ENCODE measurements at regions not wholly inside any gene's neighbourhood (a gene's known extent, or its start where the extent isn't known, plus 50 kb on each side); places are given as distances from the start of the nearest gene placed in this dataset.

DNA sequence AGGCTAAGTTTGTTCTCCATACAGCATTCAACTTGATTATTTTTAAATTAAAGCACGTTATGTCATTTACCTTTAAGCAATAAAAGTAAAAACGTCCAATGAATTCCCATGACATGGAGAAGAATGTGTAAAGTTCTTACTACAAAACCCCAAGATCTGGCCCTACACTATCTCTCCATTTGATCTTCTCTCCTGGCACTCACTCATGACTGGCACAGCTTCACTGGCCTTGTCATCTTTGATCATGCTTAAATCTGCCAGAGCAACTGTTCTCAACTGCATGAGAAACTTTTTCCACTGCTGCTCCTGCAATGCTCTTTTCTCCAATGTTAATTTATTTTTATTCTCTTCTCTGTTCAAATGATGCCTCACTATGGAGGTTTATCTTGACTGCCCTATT, 1109.0 kb upstream of the IGFBP7 start:
- TF ChIP-seq EZH2 (IDR thresholded peaks at IDR 0.05; ENCODE audit: borderline replicate concordance, low read length) = no peak
- TF ChIP-seq, protein P1, sequence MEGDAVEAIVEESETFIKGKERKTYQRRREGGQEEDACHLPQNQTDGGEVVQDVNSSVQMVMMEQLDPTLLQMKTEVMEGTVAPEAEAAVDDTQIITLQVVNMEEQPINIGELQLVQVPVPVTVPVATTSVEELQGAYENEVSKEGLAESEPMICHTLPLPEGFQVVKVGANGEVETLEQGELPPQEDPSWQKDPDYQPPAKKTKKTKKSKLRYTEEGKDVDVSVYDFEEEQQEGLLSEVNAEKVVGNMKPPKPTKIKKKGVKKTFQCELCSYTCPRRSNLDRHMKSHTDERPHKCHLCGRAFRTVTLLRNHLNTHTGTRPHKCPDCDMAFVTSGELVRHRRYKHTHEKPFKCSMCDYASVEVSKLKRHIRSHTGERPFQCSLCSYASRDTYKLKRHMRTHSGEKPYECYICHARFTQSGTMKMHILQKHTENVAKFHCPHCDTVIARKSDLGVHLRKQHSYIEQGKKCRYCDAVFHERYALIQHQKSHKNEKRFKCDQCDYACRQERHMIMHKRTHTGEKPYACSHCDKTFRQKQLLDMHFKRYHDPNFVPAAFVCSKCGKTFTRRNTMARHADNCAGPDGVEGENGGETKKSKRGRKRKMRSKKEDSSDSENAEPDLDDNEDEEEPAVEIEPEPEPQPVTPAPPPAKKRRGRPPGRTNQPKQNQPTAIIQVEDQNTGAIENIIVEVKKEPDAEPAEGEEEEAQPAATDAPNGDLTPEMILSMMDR (IDR thresholded peaks at IDR 0.05; ENCODE audit: low read length) = no peak
- H3K27me3 ChIP-seq (ENCODE audit: insufficient read depth, low read length) = no peaks in the 10 kb centered on the region
- H3F3A ChIP-seq (ENCODE audit: insufficient read depth, low read length) = no peaks in the 10 kb centered on the region
- H3K9me2 ChIP-seq (ENCODE audit: low read depth, low read length) = no peaks in the 10 kb centered on the region
- no peak overlapping the region for H3K4me2 ChIP-seq (ENCODE audit: low read length)
- H3K9me3 ChIP-seq (ENCODE audit: low read length) = no peaks in the 10 kb centered on the region
- no peak overlapping the region for H3K9ac ChIP-seq (ENCODE audit: low read length)
- H3K27ac ChIP-seq (ENCODE audit: low read depth, low read length, poor library complexity, severe bottlenecking) = no peak overlapping the region
- H3K4me3 ChIP-seq (ENCODE audit: low read depth, low read length, poor library complexity, severe bottlenecking) = no peak overlapping the region
- no peak overlapping the region for H2AFZ ChIP-seq (ENCODE audit: low read length)
- no peaks in the 10 kb centered on the region for H4K20me1 ChIP-seq (ENCODE audit: insufficient read depth, low read length)
- H3K79me2 ChIP-seq (ENCODE audit: insufficient read depth, low read length) = no peaks in the 10 kb centered on the region
- no peaks in the 10 kb centered on the region for H3K4me1 ChIP-seq (ENCODE audit: insufficient read depth, low read length, severe bottlenecking)
- no peaks in the 10 kb centered on the region for H3K36me3 ChIP-seq (ENCODE audit: insufficient read depth, low read length)

- Histone ChIP-seq H2AFZ (ENCODE audit: low read length) (no peak overlapping the region), H3K4me1 (ENCODE audit: insufficient read depth, low read length, severe bottlenecking) (no peaks in the 10 kb centered on the region), H3K4me2 (ENCODE audit: low read length) (no peak overlapping the region), H3K4me3 (ENCODE audit: low read depth, low read length, poor library complexity, severe bottlenecking) (no peak overlapping the region), H3K27me3 (ENCODE audit: insufficient read depth, low read length) (no peaks in the 10 kb centered on the region), H3K79me2 (ENCODE audit: insufficient read depth, low read length) (no peaks in the 10 kb centered on the region), H3K27ac (ENCODE audit: low read depth, low read length, poor library complexity, severe bottlenecking) (no peak overlapping the region), H3K9ac (ENCODE audit: low read length) (no peak overlapping the region), H4K20me1 (ENCODE audit: insufficient read depth, low read length) (no peaks in the 10 kb centered on the region), H3K36me3 (ENCODE audit: insufficient read depth, low read length) (no peaks in the 10 kb centered on the region), H3F3A (ENCODE audit: insufficient read depth, low read length) (no peaks in the 10 kb centered on the region), H3K9me3 (ENCODE audit: low read length) (no peaks in the 10 kb centered on the region), H3K9me2 (ENCODE audit: low read depth, low read length) (no peaks in the 10 kb centered on the region)
- TF ChIP-seq EZH2 (IDR thresholded peaks at IDR 0.05; ENCODE audit: borderline replicate concordance, low read length) = no peak
- TF ChIP-seq, protein P1 (IDR thresholded peaks at IDR 0.05; ENCODE audit: low read length) = no peak
Observed at GRCh38 chr4:58216461-58216860, 1106.3 kb upstream of the IGFBP7 start.

DNA sequence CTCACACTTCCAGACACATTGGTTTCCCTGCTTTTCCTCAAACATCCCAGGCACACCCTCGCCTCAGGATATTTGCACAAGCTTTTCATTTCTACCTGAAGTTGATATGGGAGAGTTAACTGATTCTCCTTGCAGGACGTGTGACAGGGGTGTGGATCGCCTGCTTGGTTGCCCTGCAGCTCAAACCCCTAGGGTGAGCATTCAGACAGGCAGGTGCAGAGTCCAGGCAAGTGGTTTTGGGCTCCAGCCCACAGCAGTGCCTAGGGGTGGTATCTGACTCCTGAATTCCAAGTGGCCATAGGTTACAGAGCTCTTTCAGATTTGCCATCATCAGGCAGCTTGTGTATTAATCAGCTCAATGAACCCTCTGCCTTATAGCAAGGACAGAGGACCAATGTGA, 1104.2 kb upstream of the IGFBP7 start:
- Histone ChIP-seq H3K9me2 (ENCODE audit: low read depth, low read length) (no peaks in the 10 kb centered on the region), H2AFZ (ENCODE audit: low read length) (no peak overlapping the region), H3F3A (ENCODE audit: insufficient read depth, low read length) (no peaks in the 10 kb centered on the region), H3K36me3 (ENCODE audit: insufficient read depth, low read length) (no peaks in the 10 kb centered on the region), H3K9ac (ENCODE audit: low read length) (no peak overlapping the region), H3K27me3 (ENCODE audit: insufficient read depth, low read length) (no peaks in the 10 kb centered on the region), H3K4me2 (ENCODE audit: low read length) (no peak overlapping the region), H3K4me1 (ENCODE audit: insufficient read depth, low read length, severe bottlenecking) (no peaks in the 10 kb centered on the region), H3K27ac (ENCODE audit: low read depth, low read length, poor library complexity, severe bottlenecking) (no peak overlapping the region), H4K20me1 (ENCODE audit: insufficient read depth, low read length) (no peaks in the 10 kb centered on the region), H3K9me3 (ENCODE audit: low read length) (no peaks in the 10 kb centered on the region), H3K4me3 (ENCODE audit: low read depth, low read length, poor library complexity, severe bottlenecking) (no peak overlapping the region), H3K79me2 (ENCODE audit: insufficient read depth, low read length) (no peaks in the 10 kb centered on the region)
- TF ChIP-seq, protein P1 (IDR thresholded peaks at IDR 0.05; ENCODE audit: low read length) = no peak
- TF ChIP-seq EZH2 (IDR thresholded peaks at IDR 0.05; ENCODE audit: borderline replicate concordance, low read length) = no peak

Measured in OCI-LY1 (cell line).